Mucosa of descending colon (tissue), 3 donors: ENCODE measurements at regions not wholly inside any gene's neighbourhood (a gene's known extent, or its start where the extent isn't known, plus 50 kb on each side); places are given as distances from the start of the nearest gene placed in this dataset.

Experiments used
- ATAC-seq: fragments of 200-7000 bp; cut with Tn5 transposase; one replicate; pipeline ENCODE4 v1.9.1; 2020; ENCODE audit warnings: mild to moderate bottlenecking, moderate library complexity
- DNase-seq, 3 donors: peaks; one replicate each; pipeline ENCODE4 v3.0.0-alpha.2; 2020
- H3K36me3 ChIP-seq: fragments of 200-600 bp; one replicate; pipeline ENCODE4 v1.8.0; 2021; ENCODE audit warnings: low read depth, mild to moderate bottlenecking
- H3K4me1 ChIP-seq: fragments of 200-600 bp; one replicate; pipeline ENCODE4 v1.8.0; 2021; ENCODE audit warnings: low read depth, mild to moderate bottlenecking
- H3K4me3 ChIP-seq: fragments of 200-600 bp; one replicate; pipeline ENCODE4 v1.8.0; 2021; ENCODE audit warnings: mild to moderate bottlenecking
- H3K9me3 ChIP-seq: fragments of 200-600 bp; one replicate; pipeline ENCODE4 v1.8.0; 2021; ENCODE audit warnings: mild to moderate bottlenecking
- intact Hi-C, 2 donors: fragments of 100-400 bp; cut with DNase I in 1 of 2; cut with micrococcal nuclease in 1 of 2; formaldehyde crosslinking; loops; one replicate each; pipeline versions ENCODE4 v1.11.0 to v1.11.1; 2022; cut with DNase I, micrococcal nuclease
- TF ChIP-seq, protein P1 (sequence below): fragments of 200-600 bp; IDR thresholded peaks from one replicate; pipeline ENCODE4 v1.8.0; 2022; ENCODE audit warnings: antibody characterized with exemption, mild to moderate bottlenecking
- donor health status: DM: no; HTN: no; CAD: no; lungs with moderate emphysema.
- donor health status: DM: no; HTN: no; CAD: no.
- donor health status: DM: no; HTN: yes; CAD: no.

DNA sequence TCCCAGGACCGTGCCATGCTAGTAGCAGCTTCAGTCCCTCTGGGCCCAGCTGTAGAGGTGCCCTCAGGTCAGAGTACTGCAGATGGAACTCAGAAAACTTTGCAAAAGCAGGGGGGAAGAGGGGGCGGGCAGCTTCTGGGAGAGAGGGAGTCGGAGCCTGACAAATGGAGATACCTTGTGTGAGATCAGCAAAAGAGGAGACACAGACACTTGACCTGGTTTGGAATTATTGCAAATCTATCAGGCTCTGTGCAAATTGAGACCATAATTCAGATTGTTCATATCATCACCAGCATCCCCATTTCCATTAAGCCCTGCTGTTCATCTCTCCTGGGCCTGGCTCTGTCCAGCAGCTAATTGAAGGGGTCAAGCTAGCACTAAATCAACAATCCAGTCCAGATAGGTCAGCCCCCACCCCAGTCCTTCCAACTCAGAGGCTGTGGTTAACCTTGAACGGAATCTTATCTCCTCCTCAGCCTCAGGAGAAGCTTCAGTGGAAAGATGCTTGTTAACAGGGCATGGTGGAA lies 292.6 kb upstream of the PLET1 start:
- Histone ChIP-seq H3K9me3 (no peaks in the 10 kb centered on the region), H3K4me3 (no peak overlapping the region), H3K36me3 (no peaks in the 10 kb centered on the region), H3K4me1 (no peaks in the 10 kb centered on the region)
- ATAC-seq (no peak), DNase-seq (no peak)
- TF ChIP-seq, protein P1, sequence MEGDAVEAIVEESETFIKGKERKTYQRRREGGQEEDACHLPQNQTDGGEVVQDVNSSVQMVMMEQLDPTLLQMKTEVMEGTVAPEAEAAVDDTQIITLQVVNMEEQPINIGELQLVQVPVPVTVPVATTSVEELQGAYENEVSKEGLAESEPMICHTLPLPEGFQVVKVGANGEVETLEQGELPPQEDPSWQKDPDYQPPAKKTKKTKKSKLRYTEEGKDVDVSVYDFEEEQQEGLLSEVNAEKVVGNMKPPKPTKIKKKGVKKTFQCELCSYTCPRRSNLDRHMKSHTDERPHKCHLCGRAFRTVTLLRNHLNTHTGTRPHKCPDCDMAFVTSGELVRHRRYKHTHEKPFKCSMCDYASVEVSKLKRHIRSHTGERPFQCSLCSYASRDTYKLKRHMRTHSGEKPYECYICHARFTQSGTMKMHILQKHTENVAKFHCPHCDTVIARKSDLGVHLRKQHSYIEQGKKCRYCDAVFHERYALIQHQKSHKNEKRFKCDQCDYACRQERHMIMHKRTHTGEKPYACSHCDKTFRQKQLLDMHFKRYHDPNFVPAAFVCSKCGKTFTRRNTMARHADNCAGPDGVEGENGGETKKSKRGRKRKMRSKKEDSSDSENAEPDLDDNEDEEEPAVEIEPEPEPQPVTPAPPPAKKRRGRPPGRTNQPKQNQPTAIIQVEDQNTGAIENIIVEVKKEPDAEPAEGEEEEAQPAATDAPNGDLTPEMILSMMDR: no peak
- intact Hi-C loops: loop anchor here in 1 of 2 donors (10.0 kb wide), 1 partner anchor 258 kb away; no protein-coding TSS in a partner anchor

DNA sequence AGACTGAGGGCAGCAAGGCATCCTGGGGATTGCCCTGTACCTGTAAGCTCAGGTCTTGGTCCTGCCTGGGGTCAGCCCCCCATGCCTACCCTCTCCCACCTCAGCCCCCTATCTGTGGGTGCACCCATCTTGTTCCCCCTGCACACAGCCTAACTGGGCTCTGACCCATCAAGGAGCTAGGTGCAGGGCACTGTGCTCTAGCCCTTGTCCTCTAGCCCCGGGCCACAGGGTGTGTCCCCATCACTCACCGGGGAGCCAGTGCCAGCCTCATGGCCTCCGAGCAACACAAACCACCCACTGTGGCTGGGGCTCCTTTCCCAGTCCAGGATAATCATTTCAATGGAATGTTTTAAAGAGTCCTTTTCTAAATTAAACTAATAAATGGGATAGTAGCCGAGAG lies 293.9 kb upstream of the PLET1 start:
- no peak for DNase-seq
- Histone ChIP-seq H3K9me3 (no peaks in the 10 kb centered on the region), H3K4me1 (no peaks in the 10 kb centered on the region), H3K36me3 (no peaks in the 10 kb centered on the region), H3K4me3 (no peak overlapping the region)
- ATAC-seq: no peak
- intact Hi-C loops: loop anchor here in 1 of 2 donors (10.0 kb wide), 1 partner anchor 260 kb away; no protein-coding TSS in a partner anchor
- TF ChIP-seq, protein P1: no peak

DNA sequence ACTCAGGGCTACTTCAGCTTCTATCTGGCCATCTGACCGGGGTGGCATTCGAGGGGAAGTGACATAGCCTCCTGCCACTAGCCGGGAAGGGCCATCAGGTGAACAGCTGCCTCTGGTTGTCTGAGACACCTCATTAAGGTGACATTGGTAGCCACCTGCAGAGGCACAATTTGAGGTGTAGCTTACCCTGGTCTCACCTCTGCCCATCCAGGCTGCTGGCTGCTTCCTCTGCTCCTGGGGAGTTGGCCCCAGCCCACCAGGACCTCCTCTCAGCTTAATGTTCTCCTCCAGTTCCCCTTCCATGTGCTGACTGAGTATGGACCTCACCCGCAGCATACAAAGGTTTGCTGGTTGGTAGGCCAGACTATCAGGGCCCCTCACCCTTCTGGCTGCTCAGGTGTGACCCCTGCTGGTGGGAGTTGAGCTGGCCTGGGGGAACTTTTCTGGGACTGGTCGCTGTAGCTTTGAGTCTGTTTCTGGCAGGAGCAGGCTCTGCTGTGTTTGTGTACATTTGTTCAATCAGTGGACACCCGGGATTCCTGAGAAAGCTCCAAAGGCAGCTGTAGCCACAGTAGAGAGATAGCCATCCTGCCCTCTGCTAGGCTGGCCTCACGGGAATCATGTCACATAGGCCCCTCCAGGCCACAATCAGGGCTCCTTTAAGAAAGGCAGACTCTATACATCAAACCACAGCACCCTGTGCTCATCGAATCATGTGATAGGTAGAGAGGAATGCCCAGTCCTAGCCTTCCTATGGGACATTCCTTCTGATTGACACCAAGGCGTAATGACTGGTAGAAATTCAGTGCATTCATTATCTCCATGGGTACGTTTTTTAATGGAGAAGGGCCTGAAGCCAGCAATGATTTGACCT lies 295.1 kb upstream of the PLET1 start:
- DNase-seq: peak; percentile 45 to 75 (median 70)
- Histone ChIP-seq H3K9me3 (no peaks in the 10 kb centered on the region), H3K4me3 (no peak overlapping the region), H3K36me3 (no peaks in the 10 kb centered on the region), H3K4me1 (no peaks in the 10 kb centered on the region)
- TF ChIP-seq, protein P1: peak; percentile 35
- peak; percentile 72 for ATAC-seq
- intact Hi-C loops: loop anchor here in 1 of 2 donors (10.0 kb wide), 1 partner anchor 261 kb away; no protein-coding TSS in a partner anchor

DNA sequence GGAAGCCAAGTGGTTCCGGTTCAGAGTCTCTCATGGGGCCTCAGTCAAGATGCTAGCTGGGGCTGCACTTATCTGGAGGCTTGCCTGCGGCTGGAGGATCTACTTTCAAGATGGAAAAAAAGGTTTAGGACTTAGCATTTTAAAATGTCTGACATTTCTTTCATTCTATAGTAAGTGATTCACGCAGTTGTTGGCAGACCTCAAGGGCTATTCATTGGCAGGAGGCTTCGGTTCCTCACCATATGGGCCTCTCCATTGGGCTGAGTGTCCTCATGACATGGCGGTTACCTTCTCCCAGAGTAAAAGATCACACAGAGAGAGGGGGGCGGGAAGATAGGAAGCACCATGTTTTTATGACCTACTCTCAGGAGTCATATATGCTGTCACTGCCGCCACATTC lies 298.0 kb upstream of the PLET1 start:
- intact Hi-C loops: loop anchor here in 1 of 2 donors (10.0 kb wide), 1 partner anchor 264 kb away; no protein-coding TSS in a partner anchor

DNA sequence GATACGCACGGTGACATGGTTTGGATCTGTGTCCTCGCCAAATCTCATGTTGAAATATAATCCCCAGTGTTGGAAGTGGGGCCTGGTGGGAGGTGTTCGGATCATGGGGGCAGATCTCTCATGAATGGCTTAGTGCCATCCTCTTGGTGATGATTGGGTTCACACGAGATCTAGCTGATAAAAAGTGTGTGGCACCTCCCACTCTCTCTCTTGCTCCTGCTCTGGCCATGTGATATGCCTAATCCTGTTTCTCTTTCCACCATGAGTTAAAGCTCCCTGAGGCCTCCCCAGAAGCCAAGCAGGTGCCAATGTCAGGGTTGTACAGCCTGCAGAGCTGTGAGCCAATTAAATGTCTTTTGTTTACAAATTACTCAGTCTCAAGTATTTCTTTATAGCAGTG lies 303.1 kb upstream of the PLET1 start:
- no peak for ATAC-seq

More for the DNA sequence above, 298.0 kb upstream of the PLET1 start:
- TF ChIP-seq, protein P1: no peak
- H3K9me3 ChIP-seq: no peaks in the 10 kb centered on the region
- no peaks in the 10 kb centered on the region for H3K4me1 ChIP-seq
- H3K4me3 ChIP-seq: no peak overlapping the region
- DNase-seq (no peak), ATAC-seq (no peak)
- H3K36me3 ChIP-seq: no peaks in the 10 kb centered on the region

More for the DNA sequence above, 303.1 kb upstream of the PLET1 start:
- Histone ChIP-seq H3K36me3 (no peaks in the 10 kb centered on the region), H3K9me3 (no peaks in the 10 kb centered on the region), H3K4me3 (no peak overlapping the region), H3K4me1 (no peaks in the 10 kb centered on the region)
- DNase-seq: no peak
- TF ChIP-seq, protein P1: no peak
- intact Hi-C loops: no loop called here
